ENCODE measurements at regions not wholly inside any gene's neighbourhood (a gene's known extent, or its start where the extent isn't known, plus 50 kb on each side); places are given as distances from the start of the nearest gene placed in this dataset.

DNA sequence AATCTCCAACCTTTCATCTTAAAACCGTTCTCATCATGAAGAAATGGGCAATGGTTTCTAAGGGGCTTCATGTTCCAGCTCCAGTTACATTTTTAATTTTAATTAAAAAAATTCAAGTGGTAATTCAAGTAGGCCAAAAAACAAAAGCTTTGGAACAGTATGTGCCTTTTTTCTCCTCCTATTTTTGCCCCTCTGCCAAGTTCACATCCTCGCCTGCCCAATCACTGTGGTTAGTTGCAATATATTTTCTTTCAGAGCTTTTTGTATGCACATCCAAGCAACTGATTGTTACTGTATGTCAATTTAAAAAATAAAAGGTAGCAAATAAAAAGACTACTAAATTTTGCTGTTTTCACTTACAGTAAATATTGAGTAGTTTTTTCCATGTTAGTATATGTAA, 99.8 kb upstream of the B3GAT2 start:
- TF ChIP-seq, protein P1, sequence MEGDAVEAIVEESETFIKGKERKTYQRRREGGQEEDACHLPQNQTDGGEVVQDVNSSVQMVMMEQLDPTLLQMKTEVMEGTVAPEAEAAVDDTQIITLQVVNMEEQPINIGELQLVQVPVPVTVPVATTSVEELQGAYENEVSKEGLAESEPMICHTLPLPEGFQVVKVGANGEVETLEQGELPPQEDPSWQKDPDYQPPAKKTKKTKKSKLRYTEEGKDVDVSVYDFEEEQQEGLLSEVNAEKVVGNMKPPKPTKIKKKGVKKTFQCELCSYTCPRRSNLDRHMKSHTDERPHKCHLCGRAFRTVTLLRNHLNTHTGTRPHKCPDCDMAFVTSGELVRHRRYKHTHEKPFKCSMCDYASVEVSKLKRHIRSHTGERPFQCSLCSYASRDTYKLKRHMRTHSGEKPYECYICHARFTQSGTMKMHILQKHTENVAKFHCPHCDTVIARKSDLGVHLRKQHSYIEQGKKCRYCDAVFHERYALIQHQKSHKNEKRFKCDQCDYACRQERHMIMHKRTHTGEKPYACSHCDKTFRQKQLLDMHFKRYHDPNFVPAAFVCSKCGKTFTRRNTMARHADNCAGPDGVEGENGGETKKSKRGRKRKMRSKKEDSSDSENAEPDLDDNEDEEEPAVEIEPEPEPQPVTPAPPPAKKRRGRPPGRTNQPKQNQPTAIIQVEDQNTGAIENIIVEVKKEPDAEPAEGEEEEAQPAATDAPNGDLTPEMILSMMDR (IDR thresholded peaks at IDR 0.05): no peak
- TF ChIP-seq KDM1A (IDR thresholded peaks at IDR 0.05; ENCODE audit: low read depth) (no peak), ZSCAN20 (CRISPR knock-in tag; IDR thresholded peaks at IDR 0.05) (no peak), REST (IDR thresholded peaks at IDR 0.05) (no peak), RCOR1 (IDR thresholded peaks at IDR 0.05; ENCODE audit: low read depth, low read length) (no peak), CEBPB (IDR thresholded peaks at IDR 0.05) (no peak), JUN (IDR thresholded peaks at IDR 0.05) (no peak), TP53 (CRISPR knock-in tag; IDR thresholded peaks at IDR 0.05) (no peak), NPAS2 (CRISPR knock-in tag; IDR thresholded peaks at IDR 0.05; ENCODE audit: borderline replicate concordance) (no peak), HEYL (CRISPR knock-in tag; IDR thresholded peaks at IDR 0.05) (no peak), ZFP36 (IDR thresholded peaks at IDR 0.05; ENCODE audit: borderline replicate concordance, partially characterized antibody) (no peak)
